ENCODE measurements at regions not wholly inside any gene's neighbourhood (a gene's known extent, or its start where the extent isn't known, plus 50 kb on each side); places are given as distances from the start of the nearest gene placed in this dataset.
"Not testable (repeated sequence)": the region's sequence is repeated elsewhere in the genome, so short reads cannot be mapped to it uniquely, and the experiment has no call there.

- CTCF ChIA-PET; DNase-seq (ENCODE audit: extremely low spot score); POLR2A ChIA-PET: not testable (repeated sequence)
Observed at GRCh38 chr7:26424319-26424718, 132.7 kb downstream of the SNX10 start.

- POLR2A ChIA-PET: interaction anchor here (0.7 to 1.1 kb wide), 3 partner anchors 27 to 83 kb away, joined by 3 read pairs; no protein-coding TSS in a partner anchor
- CTCF ChIA-PET: interaction anchor here (1.4 kb wide), 1 partner anchor 9 kb away, joined by 5 read pairs; no protein-coding TSS in a partner anchor
- DNase-seq (ENCODE audit: extremely low spot score): no peak
- no peak for TF ChIP-seq FOXM1 (IDR thresholded peaks at IDR 0.05; ENCODE audit: borderline replicate concordance)
- peak; percentile 40; the same call in 1 of the 2 replicates for TF ChIP-seq L3MBTL2 (conservative IDR thresholded peaks at IDR 0.05)
Observed at GRCh38 chr7:26425655-26426054, 134.0 kb downstream of the SNX10 start.

- no peak for TF ChIP-seq BHLHE40 (IDR thresholded peaks at IDR 0.05; ENCODE audit: borderline replicate concordance)
- TF ChIP-seq LEF1 (IDR thresholded peaks at IDR 0.05; ENCODE audit: borderline replicate concordance): no peak
- TF ChIP-seq SUZ12 (IDR thresholded peaks at IDR 0.05): no peak
- no peak for TF ChIP-seq FOXK2 (IDR thresholded peaks at IDR 0.05)
- no peak for TF ChIP-seq ELF4 (IDR thresholded peaks at IDR 0.05)
- no peak for TF ChIP-seq FOXA1 (IDR thresholded peaks at IDR 0.05)
- TF ChIP-seq CTBP1 (IDR thresholded peaks at IDR 0.05; ENCODE audit: borderline replicate concordance): no peak
- no peak for TF ChIP-seq SP1 (IDR thresholded peaks at IDR 0.05)
- TF ChIP-seq PKNOX1 (IDR thresholded peaks at IDR 0.05): no peak
- no peak for TF ChIP-seq HDGF (IDR thresholded peaks at IDR 0.05; ENCODE audit: borderline replicate concordance)
- TF ChIP-seq FOXM1 (IDR thresholded peaks at IDR 0.05; ENCODE audit: borderline replicate concordance): no peak
- no peak for TF ChIP-seq ZNF384 (IDR thresholded peaks at IDR 0.05)
- TF ChIP-seq L3MBTL2 (conservative IDR thresholded peaks at IDR 0.05): no peak
- ChIA-PET CTCF (interaction anchor here (0.6 to 1.4 kb wide), 2 partner anchors 9 to 28 kb away, joined by 3 to 5 read pairs; no protein-coding TSS in a partner anchor), POLR2A (interaction anchor here (0.7 to 1.1 kb wide), 3 partner anchors 27 to 83 kb away, joined by 3 read pairs; no protein-coding TSS in a partner anchor)
- no peak for DNase-seq (ENCODE audit: extremely low spot score)
Observed at GRCh38 chr7:26426096-26426495, 134.4 kb downstream of the SNX10 start.

GRCh38 chr7:26428571-26428970, 136.9 kb downstream of the SNX10 start:
- ChIA-PET POLR2A (no interaction called here), CTCF (no interaction called here)
- TF ChIP-seq NFRKB (IDR thresholded peaks at IDR 0.05) (no peak), TARDBP (IDR thresholded peaks at IDR 0.05) (no peak), ZNF384 (IDR thresholded peaks at IDR 0.05) (no peak)
- no peak for DNase-seq (ENCODE audit: extremely low spot score)

GRCh38 chr7:26429168-26429567, 137.5 kb downstream of the SNX10 start:
- POLR2A ChIA-PET: no interaction called here
- no peak for TF ChIP-seq ELF4 (IDR thresholded peaks at IDR 0.05)
- no peak for TF ChIP-seq L3MBTL2 (conservative IDR thresholded peaks at IDR 0.05)
- TF ChIP-seq ARNT (IDR thresholded peaks at IDR 0.05): no peak
- TF ChIP-seq CTBP1 (IDR thresholded peaks at IDR 0.05; ENCODE audit: borderline replicate concordance): no peak
- TF ChIP-seq PKNOX1 (IDR thresholded peaks at IDR 0.05): no peak
- TF ChIP-seq SUZ12 (IDR thresholded peaks at IDR 0.05): no peak
- TF ChIP-seq BHLHE40 (IDR thresholded peaks at IDR 0.05; ENCODE audit: borderline replicate concordance): no peak
- TF ChIP-seq SP1 (IDR thresholded peaks at IDR 0.05): no peak
- TF ChIP-seq FOXM1 (IDR thresholded peaks at IDR 0.05; ENCODE audit: borderline replicate concordance): no peak
- TF ChIP-seq HDGF (IDR thresholded peaks at IDR 0.05; ENCODE audit: borderline replicate concordance): no peak
- no peak for TF ChIP-seq LEF1 (IDR thresholded peaks at IDR 0.05; ENCODE audit: borderline replicate concordance)
- no peak for TF ChIP-seq NFRKB (IDR thresholded peaks at IDR 0.05)
- no peak for TF ChIP-seq FOXK2 (IDR thresholded peaks at IDR 0.05)
- TF ChIP-seq FOXA1 (IDR thresholded peaks at IDR 0.05): no peak
- no peak for TF ChIP-seq ZNF384 (IDR thresholded peaks at IDR 0.05)
- no peak for TF ChIP-seq TARDBP (IDR thresholded peaks at IDR 0.05)
- no peak for DNase-seq (ENCODE audit: extremely low spot score)
- CTCF ChIA-PET: no interaction called here

- POLR2A ChIA-PET: no interaction called here
- no peak for TF ChIP-seq SUZ12 (IDR thresholded peaks at IDR 0.05)
- no peak for TF ChIP-seq FOXK2 (IDR thresholded peaks at IDR 0.05)
- no peak for TF ChIP-seq BHLHE40 (IDR thresholded peaks at IDR 0.05; ENCODE audit: borderline replicate concordance)
- no peak for TF ChIP-seq ARNT (IDR thresholded peaks at IDR 0.05)
- no peak for TF ChIP-seq NFRKB (IDR thresholded peaks at IDR 0.05)
- CTCF ChIA-PET: interaction anchor here (1.3 kb wide), 1 partner anchor 9 kb away, joined by 5 read pairs; no protein-coding TSS in a partner anchor
- DNase-seq (ENCODE audit: extremely low spot score): no peak
Observed at GRCh38 chr7:26434974-26435373, 143.3 kb downstream of the SNX10 start.

GRCh38 chr7:26437003-26437532, 145.4 kb downstream of the SNX10 start:
- DNase-seq (ENCODE audit: extremely low spot score): no peak
- POLR2A ChIA-PET: no interaction called here
- CTCF ChIA-PET: no interaction called here
- TF ChIP-seq LEF1 (IDR thresholded peaks at IDR 0.05; ENCODE audit: borderline replicate concordance): no peak
- no peak for TF ChIP-seq FOXA1 (IDR thresholded peaks at IDR 0.05)
- TF ChIP-seq L3MBTL2 (conservative IDR thresholded peaks at IDR 0.05): no peak
- no peak for TF ChIP-seq HDGF (IDR thresholded peaks at IDR 0.05; ENCODE audit: borderline replicate concordance)
- no peak for TF ChIP-seq FOXK2 (IDR thresholded peaks at IDR 0.05)
- no peak for TF ChIP-seq PKNOX1 (IDR thresholded peaks at IDR 0.05)
- TF ChIP-seq CTBP1 (IDR thresholded peaks at IDR 0.05; ENCODE audit: borderline replicate concordance): no peak
- TF ChIP-seq ZNF384 (IDR thresholded peaks at IDR 0.05): no peak
- TF ChIP-seq FOXM1 (IDR thresholded peaks at IDR 0.05; ENCODE audit: borderline replicate concordance): no peak
- no peak for TF ChIP-seq TARDBP (IDR thresholded peaks at IDR 0.05)
- no peak for TF ChIP-seq ELF4 (IDR thresholded peaks at IDR 0.05)
- TF ChIP-seq ARNT (IDR thresholded peaks at IDR 0.05): no peak
- TF ChIP-seq SUZ12 (IDR thresholded peaks at IDR 0.05): no peak
- no peak for TF ChIP-seq SP1 (IDR thresholded peaks at IDR 0.05)
- TF ChIP-seq NFRKB (IDR thresholded peaks at IDR 0.05): no peak
- no peak for TF ChIP-seq BHLHE40 (IDR thresholded peaks at IDR 0.05; ENCODE audit: borderline replicate concordance)

All from HEK293T (cell line).